MCF 10A (cell line): ENCODE measurements at regions not wholly inside any gene's neighbourhood (a gene's known extent, or its start where the extent isn't known, plus 50 kb on each side); places are given as distances from the start of the nearest gene placed in this dataset.

Source experiments
- BruUV-seq: library from RNA; stranded (reverse); fragments of 400-500 nt; replicated peaks from 2 replicates; lab custom pipeline; 2021; lab: Mats Ljungman, UMichigan
- CTCF ChIA-PET: fragments of 300-600 bp; sonication (Branson Sonifier 250); formaldehyde crosslinking; extraction: SDS; loops from one replicate; lab custom pipeline; 2021; ENCODE audit warnings: antibody characterized with exemption, inconsistent platforms; lab: Yijun Ruan, JAX
- POLR2A ChIA-PET: fragments of 300-600, 350-650 bp; sonication (Branson Sonifier 250); formaldehyde crosslinking; extraction: SDS; loops from one replicate; lab custom pipeline; 2020; ENCODE audit warnings: antibody characterized with exemption, inconsistent platforms; lab: Yijun Ruan, JAX
- DNase-seq: peaks from one replicate; pipeline ENCODE4 v3.0.0-alpha.2; 2018; ENCODE audit not compliant: unreplicated experiment
- H3K27ac Mint-ChIP-seq: one replicate; pipeline ENCODE4 v1.8.0; 2022; ENCODE audit warnings: mild to moderate bottlenecking, low read depth, mixed read lengths; ENCODE audit not compliant: unreplicated experiment
- H3K27me3 Mint-ChIP-seq: one replicate; pipeline ENCODE4 v1.8.0; 2022; ENCODE audit warnings: mixed read lengths; ENCODE audit not compliant: insufficient read depth, unreplicated experiment
- H3K36me3 Mint-ChIP-seq: one replicate; pipeline ENCODE4 v1.8.0; 2022; ENCODE audit warnings: mild to moderate bottlenecking, moderate library complexity, mixed read lengths; ENCODE audit not compliant: insufficient read depth, unreplicated experiment
- H3K4me1 Mint-ChIP-seq: one replicate; pipeline ENCODE4 v1.8.0; 2022; ENCODE audit warnings: mixed read lengths; ENCODE audit not compliant: insufficient read depth, unreplicated experiment
- H3K4me3 Mint-ChIP-seq: one replicate; pipeline ENCODE4 v1.8.0; 2022; ENCODE audit warnings: mild to moderate bottlenecking, moderate library complexity, mixed read lengths; ENCODE audit not compliant: unreplicated experiment
- H3K9me3 Mint-ChIP-seq: one replicate; pipeline ENCODE4 v1.8.0; 2022; ENCODE audit warnings: mixed read lengths; ENCODE audit not compliant: unreplicated experiment
- CTCF ChIP-seq: fragments of 200-600 bp; IDR thresholded peaks from one replicate; pipeline ENCODE4 v1.8.0; 2022; ENCODE audit warnings: antibody characterized with exemption, mild to moderate bottlenecking; ENCODE audit not compliant: unreplicated experiment
- intact Hi-C: fragments of 100-400 bp; cut with micrococcal nuclease; formaldehyde crosslinking; loops from 2 replicates; pipeline ENCODE4 v1.14.1; 2022

- intact Hi-C loops = no loop called here
- Mint-ChIP-seq H3K27ac (no peak overlapping the region), H3K36me3 (no peaks in the 10 kb centered on the region), H3K9me3 (no peaks in the 10 kb centered on the region), H3K4me3 (no peak overlapping the region), H3K27me3 (no peaks in the 10 kb centered on the region), H3K4me1 (peaks cover 3% of the 10 kb centered on the region)
- BruUV-seq = no TSS peak
- TF ChIP-seq CTCF = no peak
- ChIA-PET CTCF (interaction anchor here (1.3 to 2.3 kb wide), 2 partner anchors 47 to 108 kb away, joined by 5 to 8 read pairs; no protein-coding TSS in a partner anchor), POLR2A (interaction anchor here (0.6 to 1.0 kb wide), 2 partner anchors 10 to 633 kb away, joined by 4 to 6 read pairs; no protein-coding TSS in a partner anchor)
- DNase-seq = no peak
Measured at GRCh38 chr14:54221432-54221803, 175.4 kb upstream of the CDKN3 start.

- ChIA-PET CTCF (interaction anchor here (1.3 to 2.3 kb wide), 2 partner anchors 48 to 107 kb away, joined by 5 to 8 read pairs; no protein-coding TSS in a partner anchor), POLR2A (no interaction called here)
- peaks cover 3% of the 10 kb centered on the region for H3K4me1 Mint-ChIP-seq
- H3K27me3 Mint-ChIP-seq = no peaks in the 10 kb centered on the region
- H3K4me3 Mint-ChIP-seq = no peak overlapping the region
- TF ChIP-seq CTCF = no peak
- DNase-seq = no peak
- no peaks in the 10 kb centered on the region for H3K9me3 Mint-ChIP-seq
- no peaks in the 10 kb centered on the region for H3K36me3 Mint-ChIP-seq
- H3K27ac Mint-ChIP-seq = no peak overlapping the region
- no TSS peak for BruUV-seq
- intact Hi-C loops = no loop called here
Measured at GRCh38 chr14:54221971-54222370, 174.8 kb upstream of the CDKN3 start.

- ChIA-PET CTCF (interaction anchor here (0.6 kb wide), 1 partner anchor 22 kb away, joined by 3 read pairs; no protein-coding TSS in a partner anchor), POLR2A (interaction anchor here (0.6 to 2.0 kb wide), 4 partner anchors 9 to 46 kb away, joined by 3 to 7 read pairs (median 4); no protein-coding TSS in a partner anchor)
- no peaks in the 10 kb centered on the region for H3K9me3 Mint-ChIP-seq
- no peak for TF ChIP-seq CTCF
- DNase-seq = no peak
- no peak overlapping the region for H3K27ac Mint-ChIP-seq
- peaks cover 6% of the 10 kb centered on the region for H3K4me1 Mint-ChIP-seq
- H3K27me3 Mint-ChIP-seq = no peaks in the 10 kb centered on the region
- intact Hi-C loops = no loop called here
- no peaks in the 10 kb centered on the region for H3K36me3 Mint-ChIP-seq
- H3K4me3 Mint-ChIP-seq = no peak overlapping the region
- no TSS peak for BruUV-seq
Measured at GRCh38 chr14:54223831-54224402, 172.9 kb upstream of the CDKN3 start.

GRCh38 chr14:54225457-54226060 is 171.2 kb upstream of the CDKN3 start:
- POLR2A ChIA-PET = interaction anchor here (0.7 to 2.0 kb wide), 5 partner anchors 8 to 43 kb away, joined by 3 to 7 read pairs (median 3); no protein-coding TSS in a partner anchor
- intact Hi-C loops = loop anchor here (1.0 kb wide), 1 partner anchor 13 kb away; no protein-coding TSS in a partner anchor
- H3K27me3 Mint-ChIP-seq = no peaks in the 10 kb centered on the region
- H3K4me3 Mint-ChIP-seq = no peak overlapping the region
- BruUV-seq = no TSS peak
- TF ChIP-seq CTCF = no peak
- no peak for DNase-seq
- CTCF ChIA-PET = no interaction called here
- no peaks in the 10 kb centered on the region for H3K9me3 Mint-ChIP-seq
- no peaks in the 10 kb centered on the region for H3K36me3 Mint-ChIP-seq
- peaks cover 21% of the 10 kb centered on the region for H3K4me1 Mint-ChIP-seq
- peak overlapping the region; percentile 32 for H3K27ac Mint-ChIP-seq
